Mesenchymal stem cell (in vitro differentiated cells and primary cell): ENCODE measurements at regions not wholly inside any gene's neighbourhood (a gene's known extent, or its start where the extent isn't known, plus 50 kb on each side); places are given as distances from the start of the nearest gene placed in this dataset.

Experiments used
- DNase-seq: peaks from one replicate; pipeline ENCODE4 v3.0.0-alpha.2; 2013
- H2AFZ ChIP-seq: one replicate; pipeline ENCODE4 v1.6.1; 2013; ENCODE audit warnings: low read depth, mild to moderate bottlenecking, control low read depth, inconsistent platforms, low read length, moderate library complexity
- H2AK5ac ChIP-seq: 2 replicates; pipeline ENCODE4 v1.6.1; 2013; ENCODE audit warnings: low read length, moderate library complexity, mild to moderate bottlenecking, inconsistent platforms; ENCODE audit not compliant: severe bottlenecking
- H2BK120ac ChIP-seq: one replicate; pipeline ENCODE4 v1.6.1; 2013; ENCODE audit warnings: low read depth, mild to moderate bottlenecking, inconsistent platforms, low read length, moderate library complexity
- H2BK12ac ChIP-seq, 2 experiments: one replicate each; pipeline ENCODE4 v1.6.1; 2013; ENCODE audit warnings: inconsistent platforms in 2 of 2, low read length in 2 of 2, mild to moderate bottlenecking in 2 of 2, moderate library complexity in 2 of 2, control low read depth in 1 of 2
- H2BK15ac ChIP-seq: one replicate; pipeline ENCODE4 v1.6.1; 2013; ENCODE audit warnings: mild to moderate bottlenecking, low read depth, inconsistent platforms; ENCODE audit not compliant: poor library complexity, severe bottlenecking
- H2BK5ac ChIP-seq: 2 replicates; pipeline ENCODE4 v1.6.1; 2013; ENCODE audit warnings: low read depth, mild to moderate bottlenecking, low read length, control low read depth, inconsistent platforms; ENCODE audit not compliant: poor library complexity, severe bottlenecking
- H3K14ac ChIP-seq, 2 experiments: one replicate each; pipeline ENCODE4 v1.6.1; 2013; ENCODE audit warnings: inconsistent platforms in 2 of 2, low read length in 2 of 2, control low read depth in 1 of 2, mild to moderate bottlenecking in 1 of 2, moderate library complexity in 1 of 2
- H3K18ac ChIP-seq, 2 experiments: one replicate each; pipeline ENCODE4 v1.6.1; 2013; ENCODE audit warnings: inconsistent platforms in 2 of 2, low read length in 2 of 2, control low read depth in 1 of 2, low read depth in 1 of 2, mild to moderate bottlenecking in 1 of 2
- H3K23ac ChIP-seq, 2 experiments: one replicate each; pipeline ENCODE4 v1.6.1; 2013; ENCODE audit warnings: inconsistent platforms in 2 of 2, low read length in 2 of 2, mild to moderate bottlenecking in 2 of 2, moderate library complexity in 2 of 2, control low read depth in 1 of 2
- H3K27ac ChIP-seq: 2 replicates; pipeline ENCODE4 v1.5.1; 2013; ENCODE audit warnings: mild to moderate bottlenecking, moderate library complexity, low read length, control low read depth, inconsistent platforms; ENCODE audit not compliant: poor library complexity, severe bottlenecking
- H3K27me3 ChIP-seq, 2 experiments: 2 replicates each; pipeline versions ENCODE4 v1.6.1 to v1.7.0; 2013; ENCODE audit warnings: low read length in 2 of 2, mild to moderate bottlenecking in 2 of 2, moderate library complexity in 2 of 2, control low read depth in 1 of 2, inconsistent platforms in 1 of 2; ENCODE audit not compliant: control insufficient read depth in 1 of 2, insufficient read depth in 1 of 2
- H3K36me3 ChIP-seq, 2 experiments: 2 replicates each; pipeline versions ENCODE4 v1.6.1 to v1.7.0; 2013; ENCODE audit warnings: low read length in 2 of 2, control low read depth in 1 of 2, inconsistent platforms in 1 of 2, low read depth in 1 of 2, mild to moderate bottlenecking in 1 of 2; ENCODE audit not compliant: insufficient read depth in 2 of 2, control insufficient read depth in 1 of 2
- H3K4ac ChIP-seq, 2 experiments: one replicate each; pipeline ENCODE4 v1.6.1; 2013; ENCODE audit warnings: inconsistent platforms in 2 of 2, low read length in 2 of 2, mild to moderate bottlenecking in 2 of 2, moderate library complexity in 2 of 2, control low read depth in 1 of 2, low read depth in 1 of 2
- H3K4me1 ChIP-seq: 2 replicates; pipeline ENCODE4 v1.6.1; 2013; ENCODE audit warnings: low read depth, low read length, control low read depth; ENCODE audit not compliant: control insufficient read depth, insufficient read depth
- H3K4me2 ChIP-seq: 2 replicates; pipeline ENCODE4 v1.6.1; 2013; ENCODE audit warnings: low read length, mild to moderate bottlenecking, inconsistent platforms; ENCODE audit not compliant: poor library complexity, severe bottlenecking
- H3K4me3 ChIP-seq, 2 experiments: 2 replicates each; pipeline versions ENCODE4 v1.5.1 to v1.7.0; 2013; ENCODE audit warnings: low read length in 2 of 2, mild to moderate bottlenecking in 2 of 2, control low read depth in 1 of 2, low read depth in 1 of 2; ENCODE audit not compliant: insufficient read depth in 1 of 2
- H3K79me1 ChIP-seq: replicated peaks from 2 replicates; pipeline ENCODE4 v1.6.1; 2013; ENCODE audit warnings: mild to moderate bottlenecking, control low read depth, low read length, inconsistent platforms; ENCODE audit not compliant: poor library complexity, severe bottlenecking
- H3K9ac ChIP-seq: 2 replicates; pipeline ENCODE4 v1.7.0; 2013; ENCODE audit warnings: mild to moderate bottlenecking, low read length, moderate library complexity
- H3K9me3 ChIP-seq: 2 replicates; pipeline ENCODE4 v1.7.0; 2013; ENCODE audit warnings: mild to moderate bottlenecking, low read length; ENCODE audit not compliant: control insufficient read depth
- H4K8ac ChIP-seq: one replicate; pipeline ENCODE4 v1.6.1; 2013; ENCODE audit warnings: inconsistent platforms, mild to moderate bottlenecking, low read length, moderate library complexity
- H4K91ac ChIP-seq: one replicate; pipeline ENCODE4 v1.6.1; 2013; ENCODE audit warnings: mild to moderate bottlenecking, low read length, inconsistent platforms
- WGBS: methylation state at CpG from one replicate; pipeline ENCODE4 v1.1.7; 2013; ENCODE audit warnings: mixed read lengths; 5-methylcytosine and 5-hydroxymethylcytosine counted together

DNA sequence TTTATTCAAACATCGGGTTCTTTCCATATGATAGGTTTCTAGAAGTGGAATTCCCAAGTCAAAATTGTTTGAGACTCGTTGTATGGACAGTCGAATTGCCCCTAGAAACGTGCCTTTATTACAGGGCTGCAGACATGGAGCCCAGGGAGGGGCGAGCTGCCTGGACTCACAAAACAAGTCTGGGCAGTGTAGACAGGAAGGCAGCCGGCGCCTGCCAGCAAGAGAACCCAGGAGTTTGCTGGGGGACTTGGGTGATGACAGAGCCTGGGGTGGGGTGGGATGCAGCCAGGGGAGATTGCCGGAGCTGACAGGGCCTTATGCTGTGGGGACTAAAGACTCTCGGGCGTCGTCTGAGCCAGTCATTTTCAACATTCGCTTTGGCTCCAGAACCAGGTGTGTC lies 107.4 kb upstream of the MSX1 start:
- Histone ChIP-seq H4K8ac (no peak overlapping the region), H3K9ac (no peak overlapping the region), H2BK12ac (no peak overlapping the region), H3K79me1 (no peaks in the 10 kb centered on the region), H3K9me3 (peaks cover 12% of the 10 kb centered on the region), H3K27me3 (peaks cover 61 to 64% of the 10 kb centered on the region in 2 experiments), H3K4me1 (peaks cover 8% of the 10 kb centered on the region), H2AK5ac (no peak overlapping the region), H3K4me2 (no peak overlapping the region), H2BK120ac (no peak overlapping the region), H2BK15ac (no peak overlapping the region), H4K91ac (no peak overlapping the region), H3K14ac (no peak overlapping the region), H3K4me3 (no peak overlapping the region), H3K23ac (no peak overlapping the region), H3K36me3 (no peaks in the 10 kb centered on the region), H3K18ac (no peak overlapping the region), H3K27ac (no peak overlapping the region), H2BK5ac (no peak overlapping the region), H3K4ac (no peak overlapping the region), H2AFZ (no peak overlapping the region)
- no peak for DNase-seq
- 85% methylated on average over 12 of the region's 12 CpGs for WGBS

DNA sequence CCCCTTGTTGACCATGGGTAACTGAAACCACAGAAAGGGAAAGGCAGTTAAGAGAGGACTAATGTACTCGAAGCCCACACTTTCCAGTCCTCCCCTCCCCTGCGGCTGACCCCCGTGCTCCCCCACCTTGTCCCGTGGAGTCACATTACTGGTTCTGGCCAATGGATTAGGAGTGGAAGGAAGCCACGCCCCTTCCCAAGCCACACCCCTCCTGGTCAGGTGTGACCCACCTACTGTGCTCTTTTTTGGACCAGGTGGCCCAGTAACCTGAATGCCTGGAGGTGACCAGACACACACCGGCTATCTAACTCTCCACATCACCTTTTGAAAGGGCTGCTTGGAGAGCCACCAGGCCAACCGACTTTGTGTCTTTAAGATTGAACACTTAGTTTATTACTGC lies 109.3 kb upstream of the MSX1 start:
- WGBS = 82% methylated on average over 6 of the region's 7 CpGs
- H3K23ac ChIP-seq = no peak overlapping the region
- no peak overlapping the region for H2BK12ac ChIP-seq
- no peak overlapping the region for H2BK5ac ChIP-seq
- H3K27me3 ChIP-seq = peaks cover 47 to 54% of the 10 kb centered on the region in 2 experiments
- no peaks in the 10 kb centered on the region for H3K79me1 ChIP-seq
- H2AFZ ChIP-seq = no peak overlapping the region
- H3K14ac ChIP-seq = no peak overlapping the region
- no peak overlapping the region for H4K8ac ChIP-seq
- no peak overlapping the region for H3K18ac ChIP-seq
- H2BK15ac ChIP-seq = no peak overlapping the region
- H3K9ac ChIP-seq = no peak overlapping the region
- no peak overlapping the region for H2AK5ac ChIP-seq
- no peak overlapping the region for H3K27ac ChIP-seq
- H3K4me3 ChIP-seq = no peak overlapping the region
- no peak overlapping the region for H3K4ac ChIP-seq
- peaks cover 30% of the 10 kb centered on the region for H3K9me3 ChIP-seq
- H3K4me1 ChIP-seq = peaks cover 8% of the 10 kb centered on the region
- no peak overlapping the region for H3K4me2 ChIP-seq
- no peak overlapping the region for H2BK120ac ChIP-seq
- no peak for DNase-seq
- H3K36me3 ChIP-seq = no peaks in the 10 kb centered on the region
- H4K91ac ChIP-seq = no peak overlapping the region

DNA sequence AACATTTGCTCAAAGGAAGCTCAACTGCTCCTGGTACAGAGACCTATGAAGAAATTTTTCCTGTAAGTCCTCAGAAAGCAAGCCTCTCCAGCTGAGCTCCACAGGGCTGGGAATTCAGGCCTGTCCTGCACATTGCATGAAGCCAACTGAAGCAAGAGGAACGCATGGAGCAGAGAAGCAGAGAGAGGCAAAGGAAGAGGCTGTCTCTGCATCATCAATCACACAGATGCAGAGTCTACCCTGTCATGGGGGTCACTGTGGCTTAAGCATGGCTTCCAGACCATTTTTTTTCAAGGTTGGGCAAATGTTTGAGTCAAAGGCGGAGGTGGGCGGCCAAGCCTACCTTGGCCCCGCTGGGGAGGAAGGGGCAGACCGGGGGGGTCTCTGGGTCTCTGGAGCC lies 110.3 kb upstream of the MSX1 start:
- H2BK120ac ChIP-seq = no peak overlapping the region
- H3K4me2 ChIP-seq = no peak overlapping the region
- H2BK5ac ChIP-seq = no peak overlapping the region
- 71% methylated on average over 5 of the region's 5 CpGs for WGBS
- no peaks in the 10 kb centered on the region for H3K36me3 ChIP-seq
- peaks cover 8% of the 10 kb centered on the region for H3K4me1 ChIP-seq
- peaks cover 36% of the 10 kb centered on the region for H3K9me3 ChIP-seq
- H3K4ac ChIP-seq = no peak overlapping the region
- peaks cover 36 to 48% of the 10 kb centered on the region in 2 experiments for H3K27me3 ChIP-seq
- no peak for DNase-seq
- no peak overlapping the region for H2AFZ ChIP-seq
- no peak overlapping the region for H4K8ac ChIP-seq
- H4K91ac ChIP-seq = no peak overlapping the region
- H2AK5ac ChIP-seq = no peak overlapping the region
- no peak overlapping the region for H2BK15ac ChIP-seq
- no peak overlapping the region for H3K14ac ChIP-seq
- no peak overlapping the region for H3K18ac ChIP-seq
- H3K9ac ChIP-seq = no peak overlapping the region
- H2BK12ac ChIP-seq = no peak overlapping the region
- H3K23ac ChIP-seq = no peak overlapping the region
- no peaks in the 10 kb centered on the region for H3K79me1 ChIP-seq
- no peak overlapping the region for H3K4me3 ChIP-seq
- H3K27ac ChIP-seq = no peak overlapping the region

- no peak overlapping the region for H2BK120ac ChIP-seq
- H2BK15ac ChIP-seq = no peak overlapping the region
- H2BK5ac ChIP-seq = no peak overlapping the region
- peaks cover 15 to 33% of the 10 kb centered on the region in 2 experiments for H3K27me3 ChIP-seq
- peaks cover 2% of the 10 kb centered on the region for H3K4me1 ChIP-seq
- DNase-seq = no peak
- H3K23ac ChIP-seq = no peak overlapping the region
- H4K8ac ChIP-seq = no peak overlapping the region
- H3K4ac ChIP-seq = no peak overlapping the region
- no peaks in the 10 kb centered on the region for H3K79me1 ChIP-seq
- H3K9ac ChIP-seq = no peak overlapping the region
- no peak overlapping the region for H3K4me2 ChIP-seq
- H3K4me3 ChIP-seq = no peak overlapping the region
- no peak overlapping the region for H3K14ac ChIP-seq
- no peak overlapping the region for H2AFZ ChIP-seq
- H3K9me3 ChIP-seq = peaks cover 36% of the 10 kb centered on the region
- H3K18ac ChIP-seq = no peak overlapping the region
- no peak overlapping the region for H2BK12ac ChIP-seq
- 68% methylated on average over 1 of the region's 1 CpG for WGBS
- H3K36me3 ChIP-seq = no peaks in the 10 kb centered on the region
- no peak overlapping the region for H3K27ac ChIP-seq
- H2AK5ac ChIP-seq = no peak overlapping the region
- no peak overlapping the region for H4K91ac ChIP-seq
These were observed 113.0 kb upstream of the MSX1 start for GRCh38 chr4:4746444-4746843.
